ENCODE measurements at regions not wholly inside any gene's neighbourhood (a gene's known extent, or its start where the extent isn't known, plus 50 kb on each side); places are given as distances from the start of the nearest gene placed in this dataset.

- peak; percentile 25 for DNase-seq
Measured at GRCh38 chr14:39946807-39947206, 514.6 kb upstream of the FBXO33 start.

GRCh38 chr14:39939023-39939422 lies 506.8 kb upstream of the FBXO33 start:
- no peak for DNase-seq

- no peak for DNase-seq
Measured at GRCh38 chr14:39912192-39913100, 480.2 kb upstream of the FBXO33 start.

- DNase-seq = no peak
Measured at GRCh38 chr14:39897657-39898056, 465.4 kb upstream of the FBXO33 start.

- DNase-seq = no peak
Measured at GRCh38 chr14:39890026-39890425, 457.8 kb upstream of the FBXO33 start.

- no peak for DNase-seq
Measured at GRCh38 chr14:39884091-39884490, 451.9 kb upstream of the FBXO33 start.

GRCh38 chr14:39880965-39881364 lies 448.7 kb upstream of the FBXO33 start:
- no peak for DNase-seq

GRCh38 chr14:39880106-39880695 lies 448.0 kb upstream of the FBXO33 start:
- no peak for DNase-seq

- DNase-seq = no peak
Measured at GRCh38 chr14:39877577-39878190, 445.5 kb upstream of the FBXO33 start.

GRCh38 chr14:39876916-39877315 lies 444.7 kb upstream of the FBXO33 start:
- DNase-seq = no peak

- DNase-seq = no peak
Measured at GRCh38 chr14:39875028-39875427, 442.8 kb upstream of the FBXO33 start.

GRCh38 chr14:39873791-39874190 lies 441.6 kb upstream of the FBXO33 start:
- no peak for DNase-seq

GRCh38 chr14:39868949-39869348 lies 436.7 kb upstream of the FBXO33 start:
- no peak for DNase-seq

GRCh38 chr14:39868251-39868650 lies 436.0 kb upstream of the FBXO33 start:
- DNase-seq = peak; percentile 0

- DNase-seq = no peak
Measured at GRCh38 chr14:39863441-39863840, 431.2 kb upstream of the FBXO33 start.

- DNase-seq = no peak
Measured at GRCh38 chr14:39861696-39862095, 429.5 kb upstream of the FBXO33 start.

- no peak for DNase-seq
Measured at GRCh38 chr14:39861229-39861600, 429.0 kb upstream of the FBXO33 start.

GRCh38 chr14:39860596-39861228 lies 428.5 kb upstream of the FBXO33 start:
- no peak for DNase-seq

- DNase-seq = no peak
Measured at GRCh38 chr14:39859314-39859713, 427.1 kb upstream of the FBXO33 start.

GRCh38 chr14:39857376-39858055 lies 425.3 kb upstream of the FBXO33 start:
- DNase-seq = no peak

- DNase-seq = no peak
Measured at GRCh38 chr14:39853441-39853840, 421.2 kb upstream of the FBXO33 start.

GRCh38 chr14:39851202-39851601 lies 419.0 kb upstream of the FBXO33 start:
- no peak for DNase-seq

- DNase-seq = no peak
Measured at GRCh38 chr14:39847852-39848251, 415.6 kb upstream of the FBXO33 start.

Data from fibroblast of upper back skin (primary cell).